GM23338 (cell line): ENCODE measurements at regions not wholly inside any gene's neighbourhood (a gene's known extent, or its start where the extent isn't known, plus 50 kb on each side); places are given as distances from the start of the nearest gene placed in this dataset.

Source experiments
- ATAC-seq: fragments of 200-7000 bp; cut with Tn5 transposase; 3 replicates; pipeline ENCODE4 v1.9.1; 2020
- DNase-seq: peaks from one replicate; pipeline ENCODE4 v3.0.0-alpha.2; 2015; ENCODE audit warnings: low spot score
- H2AFZ ChIP-seq: fragments of 200-600 bp; sonication (generic); 2 replicates; pipeline ENCODE4 v1.8.0; 2016; ENCODE audit warnings: antibody characterized with exemption, mild to moderate bottlenecking, moderate library complexity
- H3F3A ChIP-seq: fragments of 200-600 bp; sonication (generic); replicated peaks from 2 replicates; pipeline ENCODE4 v1.8.0; 2017; ENCODE audit warnings: antibody characterized with exemption, mixed run types, low read depth
- H3K27ac ChIP-seq: fragments of 200-600 bp; sonication (generic); 2 replicates; pipeline ENCODE4 v1.6.1; 2016; ENCODE audit warnings: low read depth
- H3K27me3 ChIP-seq: fragments of 200-600 bp; sonication (generic); 2 replicates; pipeline ENCODE4 v1.8.0; 2016; ENCODE audit warnings: mild to moderate bottlenecking, mixed run types, moderate library complexity; ENCODE audit not compliant: insufficient read depth
- H3K36me3 ChIP-seq: fragments of 200-600 bp; sonication (generic); 2 replicates; pipeline ENCODE4 v1.8.0; 2016; ENCODE audit warnings: mild to moderate bottlenecking; ENCODE audit not compliant: insufficient read depth
- H3K4me1 ChIP-seq: fragments of 200-600 bp; sonication (generic); 2 replicates; pipeline ENCODE4 v1.8.0; 2016; ENCODE audit warnings: mild to moderate bottlenecking, moderate library complexity; ENCODE audit not compliant: insufficient read depth
- H3K4me2 ChIP-seq: fragments of 200-600 bp; sonication (generic); 2 replicates; pipeline ENCODE4 v1.7.1; 2017; ENCODE audit warnings: mixed run types
- H3K4me3 ChIP-seq: fragments of 200-600 bp; sonication (generic); 2 replicates; pipeline ENCODE4 v1.6.1; 2016; ENCODE audit warnings: mixed run types
- H3K79me2 ChIP-seq: fragments of 200-600 bp; sonication (generic); replicated peaks from 2 replicates; pipeline ENCODE4 v1.8.0; 2017; ENCODE audit warnings: mild to moderate bottlenecking; ENCODE audit not compliant: insufficient read depth
- H3K9me2 ChIP-seq: fragments of 200-600 bp; sonication (generic); 2 replicates; pipeline ENCODE4 v1.8.0; 2017; ENCODE audit not compliant: insufficient read depth
- H4K20me1 ChIP-seq: fragments of 200-600 bp; sonication (generic); replicated peaks from 2 replicates; pipeline ENCODE4 v1.8.0; 2017; ENCODE audit warnings: mild to moderate bottlenecking; ENCODE audit not compliant: insufficient read depth
- H3K27ac Mint-ChIP-seq: 2 replicates; pipeline ENCODE4 v1.8.0; 2020; ENCODE audit warnings: inconsistent platforms, mild to moderate bottlenecking, moderate library complexity, mixed read lengths
- H3K27me3 Mint-ChIP-seq: 3 replicates; pipeline ENCODE4 v1.8.0; 2022; ENCODE audit warnings: low read depth, mild to moderate bottlenecking, moderate library complexity, mixed read lengths, inconsistent platforms; ENCODE audit not compliant: insufficient read depth, poor library complexity
- H3K36me3 Mint-ChIP-seq: 3 replicates; pipeline ENCODE4 v1.8.0; 2021; ENCODE audit warnings: low read depth, mild to moderate bottlenecking, inconsistent platforms, moderate library complexity, mixed read lengths
- H3K4me1 Mint-ChIP-seq: 3 replicates; pipeline ENCODE4 v1.8.0; 2020; ENCODE audit warnings: mild to moderate bottlenecking, inconsistent platforms, mixed read lengths
- H3K4me3 Mint-ChIP-seq: 3 replicates; pipeline ENCODE4 v1.8.0; 2021; ENCODE audit warnings: moderate library complexity, mild to moderate bottlenecking, inconsistent platforms, mixed read lengths
- H3K9me3 Mint-ChIP-seq: 3 replicates; pipeline ENCODE4 v1.8.0; 2020; ENCODE audit warnings: moderate library complexity, mild to moderate bottlenecking, inconsistent platforms, mixed read lengths
- CREB1 ChIP-seq: fragments of 250-450 bp; sonication (Bioruptor Pico); IDR thresholded peaks from 2 replicates; pipeline ENCODE4 v1.5.0; 2020; ENCODE audit warnings: low read depth, mild to moderate bottlenecking, moderate library complexity
- CTCF ChIP-seq, 2 experiments: fragments of 200-600 bp in 1 of 2; sonication (generic) in 1 of 2; conservative IDR thresholded peaks; 2 replicates each; pipeline versions ENCODE4 v1.5.1 to v1.6.1; 2016 to 2017; ENCODE audit warnings: antibody characterized with exemption in 2 of 2, low read depth in 2 of 2, mild to moderate bottlenecking in 2 of 2, moderate library complexity in 1 of 2
- ETS1 ChIP-seq: IDR thresholded peaks from 2 replicates; pipeline ENCODE4 v1.6.1; 2016; ENCODE audit warnings: antibody characterized with exemption
- EZH2 ChIP-seq: fragments of 200-600 bp; sonication (generic); IDR thresholded peaks from one replicate; pipeline ENCODE4 v1.8.0; 2017; ENCODE audit warnings: antibody characterized with exemption, mild to moderate bottlenecking, low read depth; ENCODE audit not compliant: unreplicated experiment
- EZH2phosphoT487 ChIP-seq: fragments of 200-600 bp; sonication (generic); IDR thresholded peaks from one replicate; pipeline ENCODE4 v1.8.1; 2018; ENCODE audit warnings: antibody characterized with exemption; ENCODE audit not compliant: unreplicated experiment
- JUNB ChIP-seq: IDR thresholded peaks from one replicate; pipeline ENCODE4 v1.6.1; 2016; ENCODE audit warnings: antibody characterized with exemption; ENCODE audit not compliant: unreplicated experiment
- NANOG ChIP-seq: IDR thresholded peaks from 2 replicates; pipeline ENCODE4 v1.6.1; 2016; ENCODE audit warnings: antibody characterized with exemption, borderline replicate concordance
- POLR2AphosphoS5 ChIP-seq: IDR thresholded peaks from 2 replicates; pipeline ENCODE4 v1.6.1; 2016; ENCODE audit warnings: antibody characterized with exemption, low read depth
- STAT1 ChIP-seq: IDR thresholded peaks from one replicate; pipeline ENCODE4 v1.6.1; 2016; ENCODE audit warnings: antibody characterized with exemption; ENCODE audit not compliant: unreplicated experiment
- ZNF114 ChIP-seq: fragments of 250-450 bp; sonication (Bioruptor Pico); IDR thresholded peaks from 2 replicates; pipeline ENCODE4 v1.5.0; 2020; ENCODE audit warnings: mild to moderate bottlenecking, moderate library complexity
- ZNF331 ChIP-seq: fragments of 250-450 bp; sonication (Bioruptor Pico); IDR thresholded peaks from 2 replicates; pipeline ENCODE4 v1.5.0; 2020; ENCODE audit warnings: low read depth, mild to moderate bottlenecking, moderate library complexity
- TF ChIP-seq, protein P1 (sequence below): fragments of 250-450 bp; sonication (Bioruptor Pico); IDR thresholded peaks from 2 replicates; pipeline ENCODE4 v1.5.0; 2020; ENCODE audit warnings: mild to moderate bottlenecking, moderate library complexity
- TF ChIP-seq, protein P2 (sequence below): IDR thresholded peaks from one replicate; pipeline ENCODE4 v1.6.1; 2018; ENCODE audit warnings: antibody characterized with exemption; ENCODE audit not compliant: unreplicated experiment

GRCh38 chr13:72437458-72437857 lies 290.0 kb downstream of the MZT1 start:
- DNase-seq (no peak), ATAC-seq (no peak)
- Histone ChIP-seq H3K27me3 (no peaks in the 10 kb centered on the region), H3K4me1 (peaks cover 5% of the 10 kb centered on the region; the same call in 1 of the 2 replicates), H3K79me2 (no peaks in the 10 kb centered on the region), H3K27ac (no peak overlapping the region), H3F3A (no peaks in the 10 kb centered on the region), H3K4me2 (no peak overlapping the region), H3K9me2 (no peaks in the 10 kb centered on the region), H2AFZ (0 out of 2 replicates have a peak overlapping the region, but pooled peaks have one; percentile 2), H3K36me3 (no peaks in the 10 kb centered on the region), H4K20me1 (no peaks in the 10 kb centered on the region), H3K4me3 (no peak overlapping the region)
- TF ChIP-seq EZH2 (no peak), EZH2phosphoT487 (no peak), CTCF (conservative IDR thresholded peaks at IDR 0.05; ENCODE audit: low read depth in 2 of 2) (no peak), NANOG (no peak), ZNF114 (no peak), POLR2AphosphoS5 (no peak), CREB1 (CRISPR knock-in tag) (no peak), ETS1 (no peak), ZNF331 (CRISPR knock-in tag) (no peak), JUNB (no peak), STAT1 (no peak)
- TF ChIP-seq, protein P1, sequence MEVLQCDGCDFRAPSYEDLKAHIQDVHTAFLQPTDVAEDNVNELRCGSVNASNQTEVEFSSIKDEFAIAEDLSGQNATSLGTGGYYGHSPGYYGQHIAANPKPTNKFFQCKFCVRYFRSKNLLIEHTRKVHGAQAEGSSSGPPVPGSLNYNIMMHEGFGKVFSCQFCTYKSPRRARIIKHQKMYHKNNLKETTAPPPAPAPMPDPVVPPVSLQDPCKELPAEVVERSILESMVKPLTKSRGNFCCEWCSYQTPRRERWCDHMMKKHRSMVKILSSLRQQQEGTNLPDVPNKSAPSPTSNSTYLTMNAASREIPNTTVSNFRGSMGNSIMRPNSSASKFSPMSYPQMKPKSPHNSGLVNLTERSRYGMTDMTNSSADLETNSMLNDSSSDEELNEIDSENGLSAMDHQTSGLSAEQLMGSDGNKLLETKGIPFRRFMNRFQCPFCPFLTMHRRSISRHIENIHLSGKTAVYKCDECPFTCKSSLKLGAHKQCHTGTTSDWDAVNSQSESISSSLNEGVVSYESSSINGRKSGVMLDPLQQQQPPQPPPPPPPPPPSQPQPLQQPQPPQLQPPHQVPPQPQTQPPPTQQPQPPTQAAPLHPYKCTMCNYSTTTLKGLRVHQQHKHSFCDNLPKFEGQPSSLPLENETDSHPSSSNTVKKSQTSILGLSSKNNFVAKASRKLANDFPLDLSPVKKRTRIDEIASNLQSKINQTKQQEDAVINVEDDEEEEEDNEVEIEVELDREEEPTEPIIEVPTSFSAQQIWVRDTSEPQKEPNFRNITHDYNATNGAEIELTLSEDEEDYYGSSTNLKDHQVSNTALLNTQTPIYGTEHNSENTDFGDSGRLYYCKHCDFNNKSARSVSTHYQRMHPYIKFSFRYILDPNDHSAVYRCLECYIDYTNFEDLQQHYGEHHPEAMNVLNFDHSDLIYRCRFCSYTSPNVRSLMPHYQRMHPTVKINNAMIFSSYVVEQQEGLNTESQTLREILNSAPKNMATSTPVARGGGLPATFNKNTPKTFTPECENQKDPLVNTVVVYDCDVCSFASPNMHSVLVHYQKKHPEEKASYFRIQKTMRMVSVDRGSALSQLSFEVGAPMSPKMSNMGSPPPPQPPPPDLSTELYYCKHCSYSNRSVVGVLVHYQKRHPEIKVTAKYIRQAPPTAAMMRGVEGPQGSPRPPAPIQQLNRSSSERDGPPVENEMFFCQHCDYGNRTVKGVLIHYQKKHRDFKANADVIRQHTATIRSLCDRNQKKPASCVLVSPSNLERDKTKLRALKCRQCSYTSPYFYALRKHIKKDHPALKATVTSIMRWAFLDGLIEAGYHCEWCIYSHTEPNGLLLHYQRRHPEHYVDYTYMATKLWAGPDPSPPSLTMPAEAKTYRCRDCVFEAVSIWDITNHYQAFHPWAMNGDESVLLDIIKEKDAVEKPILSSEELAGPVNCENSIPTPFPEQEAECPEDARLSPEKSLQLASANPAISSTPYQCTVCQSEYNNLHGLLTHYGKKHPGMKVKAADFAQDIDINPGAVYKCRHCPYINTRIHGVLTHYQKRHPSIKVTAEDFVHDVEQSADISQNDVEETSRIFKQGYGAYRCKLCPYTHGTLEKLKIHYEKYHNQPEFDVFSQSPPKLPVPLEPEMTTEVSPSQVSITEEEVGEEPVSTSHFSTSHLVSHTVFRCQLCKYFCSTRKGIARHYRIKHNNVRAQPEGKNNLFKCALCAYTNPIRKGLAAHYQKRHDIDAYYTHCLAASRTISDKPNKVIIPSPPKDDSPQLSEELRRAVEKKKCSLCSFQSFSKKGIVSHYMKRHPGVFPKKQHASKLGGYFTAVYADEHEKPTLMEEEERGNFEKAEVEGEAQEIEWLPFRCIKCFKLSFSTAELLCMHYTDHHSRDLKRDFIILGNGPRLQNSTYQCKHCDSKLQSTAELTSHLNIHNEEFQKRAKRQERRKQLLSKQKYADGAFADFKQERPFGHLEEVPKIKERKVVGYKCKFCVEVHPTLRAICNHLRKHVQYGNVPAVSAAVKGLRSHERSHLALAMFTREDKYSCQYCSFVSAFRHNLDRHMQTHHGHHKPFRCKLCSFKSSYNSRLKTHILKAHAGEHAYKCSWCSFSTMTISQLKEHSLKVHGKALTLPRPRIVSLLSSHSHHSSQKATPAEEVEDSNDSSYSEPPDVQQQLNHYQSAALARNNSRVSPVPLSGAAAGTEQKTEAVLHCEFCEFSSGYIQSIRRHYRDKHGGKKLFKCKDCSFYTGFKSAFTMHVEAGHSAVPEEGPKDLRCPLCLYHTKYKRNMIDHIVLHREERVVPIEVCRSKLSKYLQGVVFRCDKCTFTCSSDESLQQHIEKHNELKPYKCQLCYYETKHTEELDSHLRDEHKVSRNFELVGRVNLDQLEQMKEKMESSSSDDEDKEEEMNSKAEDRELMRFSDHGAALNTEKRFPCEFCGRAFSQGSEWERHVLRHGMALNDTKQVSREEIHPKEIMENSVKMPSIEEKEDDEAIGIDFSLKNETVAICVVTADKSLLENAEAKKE: no peak
- TF ChIP-seq, protein P2, sequence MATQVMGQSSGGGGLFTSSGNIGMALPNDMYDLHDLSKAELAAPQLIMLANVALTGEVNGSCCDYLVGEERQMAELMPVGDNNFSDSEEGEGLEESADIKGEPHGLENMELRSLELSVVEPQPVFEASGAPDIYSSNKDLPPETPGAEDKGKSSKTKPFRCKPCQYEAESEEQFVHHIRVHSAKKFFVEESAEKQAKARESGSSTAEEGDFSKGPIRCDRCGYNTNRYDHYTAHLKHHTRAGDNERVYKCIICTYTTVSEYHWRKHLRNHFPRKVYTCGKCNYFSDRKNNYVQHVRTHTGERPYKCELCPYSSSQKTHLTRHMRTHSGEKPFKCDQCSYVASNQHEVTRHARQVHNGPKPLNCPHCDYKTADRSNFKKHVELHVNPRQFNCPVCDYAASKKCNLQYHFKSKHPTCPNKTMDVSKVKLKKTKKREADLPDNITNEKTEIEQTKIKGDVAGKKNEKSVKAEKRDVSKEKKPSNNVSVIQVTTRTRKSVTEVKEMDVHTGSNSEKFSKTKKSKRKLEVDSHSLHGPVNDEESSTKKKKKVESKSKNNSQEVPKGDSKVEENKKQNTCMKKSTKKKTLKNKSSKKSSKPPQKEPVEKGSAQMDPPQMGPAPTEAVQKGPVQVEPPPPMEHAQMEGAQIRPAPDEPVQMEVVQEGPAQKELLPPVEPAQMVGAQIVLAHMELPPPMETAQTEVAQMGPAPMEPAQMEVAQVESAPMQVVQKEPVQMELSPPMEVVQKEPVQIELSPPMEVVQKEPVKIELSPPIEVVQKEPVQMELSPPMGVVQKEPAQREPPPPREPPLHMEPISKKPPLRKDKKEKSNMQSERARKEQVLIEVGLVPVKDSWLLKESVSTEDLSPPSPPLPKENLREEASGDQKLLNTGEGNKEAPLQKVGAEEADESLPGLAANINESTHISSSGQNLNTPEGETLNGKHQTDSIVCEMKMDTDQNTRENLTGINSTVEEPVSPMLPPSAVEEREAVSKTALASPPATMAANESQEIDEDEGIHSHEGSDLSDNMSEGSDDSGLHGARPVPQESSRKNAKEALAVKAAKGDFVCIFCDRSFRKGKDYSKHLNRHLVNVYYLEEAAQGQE: no peak
- H3K27me3 Mint-ChIP-seq: no peaks in the 10 kb centered on the region
- H3K27ac Mint-ChIP-seq: no peak overlapping the region
- no peak overlapping the region for H3K4me3 Mint-ChIP-seq
- no peaks in the 10 kb centered on the region for H3K36me3 Mint-ChIP-seq
- H3K9me3 Mint-ChIP-seq: no peaks in the 10 kb centered on the region
- peaks cover 3% of the 10 kb centered on the region; the same call in 1 of the 3 replicates for H3K4me1 Mint-ChIP-seq
